PC-3 (cell line): ENCODE measurements at regions not wholly inside any gene's neighbourhood (a gene's known extent, or its start where the extent isn't known, plus 50 kb on each side); places are given as distances from the start of the nearest gene placed in this dataset.

Source experiments
- EZH2 ChIP-seq: fragments of 300-600 bp; sonication (generic); IDR thresholded peaks from one replicate; pipeline ENCODE4 v1.6.1; 2017; ENCODE audit warnings: antibody characterized with exemption, mild to moderate bottlenecking, low read length; ENCODE audit not compliant: unreplicated experiment
- EZH2phosphoT487 ChIP-seq: fragments of 300-600 bp; sonication (generic); IDR thresholded peaks from 2 replicates; pipeline ENCODE4 v1.6.1; 2018; ENCODE audit warnings: mild to moderate bottlenecking, antibody characterized with exemption, low read length, borderline replicate concordance
- TF ChIP-seq, protein P1 (sequence below): fragments of 300-600 bp; sonication (generic); conservative IDR thresholded peaks from 2 replicates; pipeline ENCODE4 v1.5.1; 2017; ENCODE audit warnings: antibody characterized with exemption, low read depth, mild to moderate bottlenecking, low read length

DNA sequence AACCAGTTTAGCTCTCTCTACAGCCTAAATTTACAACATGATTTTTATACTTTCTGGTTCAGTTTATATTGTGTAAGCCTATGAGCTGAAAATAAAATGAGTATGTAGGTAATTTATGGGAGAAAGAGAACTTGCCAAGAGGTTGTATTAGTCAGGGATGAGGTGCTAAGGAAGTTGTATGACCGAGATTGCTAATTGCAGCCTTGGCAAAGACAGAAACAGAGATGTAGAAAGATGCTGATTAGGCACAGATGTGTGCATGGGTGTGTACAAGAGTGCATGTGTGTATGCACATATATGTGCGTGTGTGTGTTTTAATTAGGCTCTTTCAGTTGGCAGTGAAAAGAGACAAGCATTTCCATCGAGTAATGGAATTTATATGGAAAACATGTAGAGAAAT is 213.9 kb downstream of the FBXO15 start:
- TF ChIP-seq, protein P1, sequence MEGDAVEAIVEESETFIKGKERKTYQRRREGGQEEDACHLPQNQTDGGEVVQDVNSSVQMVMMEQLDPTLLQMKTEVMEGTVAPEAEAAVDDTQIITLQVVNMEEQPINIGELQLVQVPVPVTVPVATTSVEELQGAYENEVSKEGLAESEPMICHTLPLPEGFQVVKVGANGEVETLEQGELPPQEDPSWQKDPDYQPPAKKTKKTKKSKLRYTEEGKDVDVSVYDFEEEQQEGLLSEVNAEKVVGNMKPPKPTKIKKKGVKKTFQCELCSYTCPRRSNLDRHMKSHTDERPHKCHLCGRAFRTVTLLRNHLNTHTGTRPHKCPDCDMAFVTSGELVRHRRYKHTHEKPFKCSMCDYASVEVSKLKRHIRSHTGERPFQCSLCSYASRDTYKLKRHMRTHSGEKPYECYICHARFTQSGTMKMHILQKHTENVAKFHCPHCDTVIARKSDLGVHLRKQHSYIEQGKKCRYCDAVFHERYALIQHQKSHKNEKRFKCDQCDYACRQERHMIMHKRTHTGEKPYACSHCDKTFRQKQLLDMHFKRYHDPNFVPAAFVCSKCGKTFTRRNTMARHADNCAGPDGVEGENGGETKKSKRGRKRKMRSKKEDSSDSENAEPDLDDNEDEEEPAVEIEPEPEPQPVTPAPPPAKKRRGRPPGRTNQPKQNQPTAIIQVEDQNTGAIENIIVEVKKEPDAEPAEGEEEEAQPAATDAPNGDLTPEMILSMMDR: no peak
- TF ChIP-seq EZH2phosphoT487: no peak
- no peak for TF ChIP-seq EZH2
